Suprapubic skin (tissue), 4 donors: ENCODE measurements at regions not wholly inside any gene's neighbourhood (a gene's known extent, or its start where the extent isn't known, plus 50 kb on each side); places are given as distances from the start of the nearest gene placed in this dataset.

Experiments used
- CTCF ChIP-seq, 2 donors: fragments of 200-600 bp in 1 of 2; fragments of 450-650 bp in 1 of 2; sonication (generic) in 1 of 2; IDR thresholded peaks; one replicate each; pipeline ENCODE4 v1.5.1; 2016 to 2019; ENCODE audit warnings: antibody characterized with exemption in 2 of 2, mild to moderate bottlenecking in 1 of 2, moderate library complexity in 1 of 2
- POLR2A ChIP-seq, 2 donors: fragments of 450-650 bp; IDR thresholded peaks; one replicate each; pipeline ENCODE4 v1.6.1; 2017; ENCODE audit warnings: antibody characterized with exemption in 2 of 2, mild to moderate bottlenecking in 2 of 2, moderate library complexity in 2 of 2
- POLR2AphosphoS5 ChIP-seq, 3 donors: sonication (generic); formaldehyde crosslinking; IDR thresholded peaks; one replicate each; pipeline ENCODE4 v1.6.1; 2017; ENCODE audit warnings: antibody characterized with exemption in 3 of 3

- TF ChIP-seq POLR2A (IDR thresholded peaks at IDR 0.05) (no peak), CTCF (IDR thresholded peaks at IDR 0.05) (no peak), POLR2AphosphoS5 (IDR thresholded peaks at IDR 0.05) (no peak)
These were observed 553.4 kb downstream of the GALR1 start for GRCh38 chr18:77803024-77803423.
